HG02943 (cell line): ENCODE measurements at regions not wholly inside any gene's neighbourhood (a gene's known extent, or its start where the extent isn't known, plus 50 kb on each side); places are given as distances from the start of the nearest gene placed in this dataset.
"Not testable (repeated sequence)": the region's sequence is repeated elsewhere in the genome, so short reads cannot be mapped to it uniquely, and the experiment has no call there.

Experiments used
- ATAC-seq: cut with Tn5 transposase; IDR thresholded peaks from one replicate; pipeline ENCODE4 v1.9.1; 2021; ENCODE audit warnings: mild to moderate bottlenecking, low read depth, moderate library complexity; ENCODE audit not compliant: unreplicated experiment

GRCh38 chr6:14891820-14892375 is 354.0 kb upstream of the JARID2 start:
- ATAC-seq = not testable (repeated sequence)

GRCh38 chr6:14894105-14894504 is 351.8 kb upstream of the JARID2 start:
- no peak for ATAC-seq

GRCh38 chr6:14896475-14896874 is 349.4 kb upstream of the JARID2 start:
- no peak for ATAC-seq

- ATAC-seq = no peak
Observed at GRCh38 chr6:14897831-14898230, 348.0 kb upstream of the JARID2 start.

GRCh38 chr6:14899441-14899840 is 346.4 kb upstream of the JARID2 start:
- not testable (repeated sequence) for ATAC-seq

- ATAC-seq = no peak
Observed at GRCh38 chr6:14900919-14901318, 344.9 kb upstream of the JARID2 start.

- no peak for ATAC-seq
Observed at GRCh38 chr6:14903176-14904038, 342.5 kb upstream of the JARID2 start.

GRCh38 chr6:14905201-14905600 is 340.7 kb upstream of the JARID2 start:
- ATAC-seq = no peak

GRCh38 chr6:14906621-14907020 is 339.2 kb upstream of the JARID2 start:
- no peak for ATAC-seq

- no peak for ATAC-seq
Observed at GRCh38 chr6:14910692-14911547, 334.9 kb upstream of the JARID2 start.

GRCh38 chr6:14912226-14912625 is 333.6 kb upstream of the JARID2 start:
- no peak for ATAC-seq

GRCh38 chr6:14912706-14913105 is 333.2 kb upstream of the JARID2 start:
- no peak for ATAC-seq

GRCh38 chr6:14913931-14914330 is 331.9 kb upstream of the JARID2 start:
- no peak for ATAC-seq

- no peak for ATAC-seq
Observed at GRCh38 chr6:14915888-14916832, 329.7 kb upstream of the JARID2 start.

- no peak for ATAC-seq
Observed at GRCh38 chr6:14917109-14917910, 328.6 kb upstream of the JARID2 start.

GRCh38 chr6:14918200-14918907 is 327.5 kb upstream of the JARID2 start:
- ATAC-seq = no peak

- ATAC-seq = no peak
Observed at GRCh38 chr6:14919038-14919670, 326.7 kb upstream of the JARID2 start.

- no peak for ATAC-seq
Observed at GRCh38 chr6:14920276-14920675, 325.6 kb upstream of the JARID2 start.
